Right renal cortex interstitium (tissue), 3 donors: ENCODE measurements at regions not wholly inside any gene's neighbourhood (a gene's known extent, or its start where the extent isn't known, plus 50 kb on each side); places are given as distances from the start of the nearest gene placed in this dataset.

Experiments
- DNase-seq, 3 donors: peaks; one replicate each; pipeline ENCODE4 v3.0.0-alpha.2; 2013; ENCODE audit warnings: low read depth in 3 of 3, low spot score in 2 of 3

GRCh38 chr3:174398761-174399160, 460.4 kb upstream of the NAALADL2 start:
- no peak for DNase-seq

DNA sequence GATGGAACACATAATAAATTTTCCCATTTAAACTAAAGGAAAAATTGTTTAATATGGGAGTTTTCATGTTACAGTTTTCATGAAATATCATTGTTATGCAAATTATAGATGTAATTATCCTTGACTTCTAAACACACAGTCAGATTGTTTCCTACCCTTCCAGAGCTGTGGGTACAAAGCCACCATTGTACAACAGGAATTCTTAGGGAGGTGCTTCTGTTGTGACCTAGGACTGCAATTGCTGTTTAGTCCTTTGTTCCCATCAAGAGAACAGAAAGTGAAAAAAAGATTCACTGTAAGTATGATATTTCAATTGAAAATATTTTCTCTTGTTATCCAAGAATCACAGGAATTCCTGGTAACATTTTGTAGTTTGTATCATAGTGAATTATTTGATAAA, 455.3 kb upstream of the NAALADL2 start:
- no peak for DNase-seq

- no peak for DNase-seq
These were observed 450.8 kb upstream of the NAALADL2 start for GRCh38 chr3:174408310-174408709.

DNA sequence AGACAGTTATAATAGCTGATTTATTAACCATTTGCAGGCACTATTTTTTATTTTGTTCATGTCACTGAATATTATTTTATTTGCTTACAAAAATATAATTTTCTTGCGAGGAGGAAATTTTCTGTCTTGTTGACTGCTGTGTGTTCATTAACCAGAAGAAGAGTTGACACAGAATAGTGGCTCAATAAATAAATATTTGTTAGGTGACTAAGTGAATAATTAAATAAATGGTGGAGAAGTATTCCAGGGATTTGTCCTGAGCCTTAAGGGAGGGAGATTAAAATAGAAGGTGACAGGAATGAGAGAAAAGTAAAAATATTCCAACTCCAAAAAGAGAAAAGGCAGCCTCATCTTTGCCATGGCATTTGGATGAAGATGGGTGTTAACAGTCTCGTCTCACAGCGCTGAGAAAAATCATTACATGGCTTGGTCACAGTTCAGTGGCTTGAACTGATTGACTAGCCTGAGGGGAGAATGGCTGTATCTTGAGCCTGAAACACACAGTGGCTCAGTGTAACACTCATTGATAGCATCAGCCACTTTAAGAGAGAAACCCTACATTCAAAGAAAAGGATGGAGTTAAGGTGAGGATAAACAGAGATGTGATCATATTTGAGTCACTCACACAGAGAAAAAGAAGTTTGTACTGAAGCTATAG, 449.9 kb upstream of the NAALADL2 start:
- DNase-seq: no peak

DNA sequence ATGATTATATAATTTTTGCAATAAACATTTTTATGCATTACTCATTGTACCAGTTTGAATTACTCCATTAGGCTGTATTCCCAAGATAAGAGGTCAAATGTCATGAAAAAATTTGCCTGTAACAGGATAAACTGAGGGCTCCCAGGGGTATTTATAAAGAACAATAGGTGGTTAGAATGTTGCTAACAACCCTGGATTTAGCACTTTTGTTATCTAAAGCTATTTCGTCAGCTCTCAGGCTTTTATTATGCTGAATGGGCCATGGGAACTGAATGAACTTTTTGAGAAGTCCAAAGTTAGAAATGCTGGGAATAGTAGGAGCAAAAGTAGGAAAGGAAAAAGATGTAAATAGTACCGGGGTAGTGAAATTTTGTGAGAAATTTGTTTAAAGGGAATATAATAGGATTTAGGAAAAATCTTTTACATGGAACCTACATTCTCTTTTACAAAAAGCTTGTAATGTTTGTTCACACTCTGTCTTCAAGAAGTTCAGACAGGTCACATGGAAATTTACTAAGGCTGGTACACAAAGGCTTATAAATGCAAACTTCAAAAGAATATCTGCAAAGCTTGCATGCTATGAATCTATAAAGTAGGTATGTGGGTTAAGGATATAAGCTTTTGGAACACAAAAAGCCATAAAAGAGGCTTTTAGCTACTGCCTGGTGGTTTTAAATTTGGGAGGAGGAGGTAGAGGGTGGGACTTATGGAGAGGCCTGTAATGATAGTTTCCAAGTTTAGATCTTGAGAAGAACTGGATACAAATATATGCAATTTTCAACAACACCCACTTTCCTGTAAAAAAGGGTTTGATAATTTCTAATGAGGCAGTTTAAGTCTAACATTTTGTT, 445.8 kb upstream of the NAALADL2 start:
- DNase-seq: no peak

- no peak for DNase-seq
These were observed 444.2 kb upstream of the NAALADL2 start for GRCh38 chr3:174414902-174415301.

DNA sequence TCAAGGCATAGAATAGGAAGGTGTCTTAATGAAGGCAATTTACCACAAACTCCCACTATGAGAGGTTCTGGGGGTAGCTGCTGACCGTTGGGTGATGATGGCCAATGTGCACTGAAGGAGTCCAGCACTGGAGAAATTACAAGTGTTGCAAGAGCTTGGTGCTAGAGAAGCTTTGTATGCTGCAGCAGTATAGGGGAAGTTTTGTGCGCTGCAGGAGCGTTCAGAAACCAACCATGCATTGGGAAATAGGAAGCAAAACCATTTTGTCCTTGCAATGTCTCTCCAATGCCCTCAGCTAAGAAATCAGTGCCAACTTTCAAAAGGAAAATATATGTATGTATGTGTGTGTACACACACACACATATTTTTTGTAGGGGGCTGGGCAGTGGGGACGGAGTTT, 441.6 kb upstream of the NAALADL2 start:
- DNase-seq: no peak

GRCh38 chr3:174419216-174419615, 439.9 kb upstream of the NAALADL2 start:
- no peak for DNase-seq

DNA sequence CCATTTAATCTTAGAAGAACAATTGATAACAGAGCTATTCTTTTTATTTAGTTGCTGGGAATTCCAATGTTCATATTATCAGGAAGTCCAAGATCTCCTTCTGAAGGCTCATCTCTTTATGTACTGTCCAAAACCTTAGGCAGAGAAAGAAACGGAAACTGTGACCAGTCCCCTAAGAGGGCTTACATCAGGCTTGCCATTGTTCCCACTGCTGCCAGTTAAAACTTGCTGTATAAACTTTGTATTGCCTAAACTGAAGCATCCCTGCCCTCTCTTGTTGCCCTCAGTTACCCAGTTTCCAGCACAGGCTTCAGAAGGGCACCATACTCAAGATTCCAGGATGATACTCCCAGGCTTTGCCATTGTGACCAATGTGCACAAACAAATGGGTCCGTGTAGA, 435.2 kb upstream of the NAALADL2 start:
- DNase-seq: no peak

DNA sequence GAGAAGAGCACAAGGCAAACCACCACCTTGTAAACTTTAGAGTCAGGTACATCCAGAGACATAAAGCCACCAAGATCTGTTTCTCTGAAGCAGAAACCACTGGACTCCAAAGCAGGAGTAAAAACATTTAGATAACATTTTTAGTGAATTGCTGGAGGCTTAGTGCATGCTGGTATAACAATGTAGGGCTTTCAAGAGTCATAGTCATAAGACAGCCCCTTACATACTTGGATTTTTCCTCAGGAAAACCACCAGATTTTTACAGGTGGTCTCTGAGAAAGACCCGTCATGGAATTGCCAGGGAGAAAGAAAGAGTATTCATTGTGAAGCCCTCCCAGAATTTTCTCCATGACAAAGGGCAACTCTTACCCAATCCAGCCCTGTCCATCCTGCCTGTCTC, 434.5 kb upstream of the NAALADL2 start:
- no peak for DNase-seq

DNA sequence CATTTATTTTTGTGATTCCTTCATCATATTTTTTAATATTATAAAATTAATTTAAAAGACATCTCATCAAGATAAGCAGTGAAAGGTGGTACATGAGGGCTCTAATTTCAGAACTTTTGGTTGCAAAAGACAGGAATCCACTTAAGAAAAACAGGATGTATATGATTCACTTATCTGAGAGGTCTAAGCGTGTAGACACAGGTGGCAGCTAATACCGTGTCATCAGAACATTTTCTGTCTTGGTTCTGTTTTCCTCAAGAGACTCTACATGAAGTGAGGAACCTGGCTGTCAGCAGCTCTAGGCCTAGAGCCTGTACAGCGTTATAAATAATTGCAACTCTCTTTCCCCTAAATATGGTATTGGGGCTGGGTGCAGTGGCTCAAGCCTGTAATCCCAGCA, 433.7 kb upstream of the NAALADL2 start:
- DNase-seq: no peak

GRCh38 chr3:174430986-174431385, 428.1 kb upstream of the NAALADL2 start:
- no peak for DNase-seq

DNA sequence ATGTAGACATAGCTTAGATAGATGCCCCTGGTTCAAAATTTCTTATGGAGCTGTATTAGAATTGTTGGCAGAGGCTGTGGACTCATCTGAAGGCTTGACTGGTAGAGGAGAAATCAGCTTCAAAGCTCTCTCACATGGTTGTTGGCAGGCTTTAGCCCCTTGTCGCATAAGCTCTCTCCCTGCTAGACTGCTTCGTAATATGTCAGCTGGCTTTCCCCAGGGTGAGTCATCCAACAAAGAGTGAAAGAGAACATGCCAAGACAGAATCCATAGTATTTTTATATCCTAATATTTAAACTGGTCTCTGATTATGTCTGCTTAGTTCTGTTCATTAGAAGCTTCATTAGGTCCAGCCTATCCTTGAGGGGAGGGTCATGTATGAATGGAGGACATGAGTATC, 427.4 kb upstream of the NAALADL2 start:
- no peak for DNase-seq

DNA sequence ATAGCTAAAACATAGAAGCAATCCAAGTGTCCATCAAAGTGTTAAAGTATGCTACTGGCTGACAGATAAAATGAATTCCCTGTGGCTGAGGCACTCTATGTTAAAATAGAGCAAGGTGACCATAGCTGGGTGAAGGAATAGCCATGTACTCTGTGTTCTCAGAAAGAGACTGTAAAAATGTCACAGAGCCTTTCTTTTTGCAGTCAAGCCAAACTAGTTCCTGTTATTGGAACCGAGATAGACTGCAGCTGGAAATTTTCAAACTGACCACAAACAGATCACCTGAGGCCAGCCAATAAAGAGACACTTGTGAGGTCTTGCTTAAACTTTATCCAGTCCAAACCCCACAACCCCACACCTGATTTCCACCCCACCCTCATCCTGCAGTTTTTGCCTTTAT, 422.8 kb upstream of the NAALADL2 start:
- no peak for DNase-seq

DNA sequence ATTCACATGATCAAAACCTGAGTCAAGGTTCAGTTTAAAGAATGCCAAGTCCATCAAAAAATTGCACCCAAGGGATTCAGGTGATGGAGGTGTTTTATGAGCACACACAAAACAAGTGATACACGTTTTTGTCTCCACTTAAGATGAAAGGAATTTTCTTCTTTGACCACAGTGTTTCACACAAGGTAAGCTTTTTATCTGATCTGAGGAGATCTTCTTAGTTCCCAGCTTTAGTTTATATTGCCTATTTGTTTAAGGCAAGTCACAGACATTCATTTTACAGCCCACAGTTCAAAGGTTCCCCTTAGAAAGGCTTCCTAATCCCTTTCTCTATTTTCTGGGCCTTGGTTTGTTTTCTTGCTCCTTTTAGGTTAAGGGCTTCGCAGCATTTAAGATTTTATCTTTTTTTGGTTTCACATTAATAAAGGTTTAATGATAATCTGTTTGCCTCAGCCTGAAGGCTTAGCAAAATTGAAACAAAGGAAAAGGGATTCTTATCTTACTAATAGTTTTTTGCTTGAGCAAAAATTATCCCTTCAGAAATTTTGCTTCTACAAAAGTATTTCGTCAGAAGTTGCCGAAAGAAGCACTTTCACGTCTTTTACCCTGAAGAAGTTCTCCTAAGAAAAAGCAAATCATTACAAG, 420.5 kb upstream of the NAALADL2 start:
- DNase-seq: no peak

DNA sequence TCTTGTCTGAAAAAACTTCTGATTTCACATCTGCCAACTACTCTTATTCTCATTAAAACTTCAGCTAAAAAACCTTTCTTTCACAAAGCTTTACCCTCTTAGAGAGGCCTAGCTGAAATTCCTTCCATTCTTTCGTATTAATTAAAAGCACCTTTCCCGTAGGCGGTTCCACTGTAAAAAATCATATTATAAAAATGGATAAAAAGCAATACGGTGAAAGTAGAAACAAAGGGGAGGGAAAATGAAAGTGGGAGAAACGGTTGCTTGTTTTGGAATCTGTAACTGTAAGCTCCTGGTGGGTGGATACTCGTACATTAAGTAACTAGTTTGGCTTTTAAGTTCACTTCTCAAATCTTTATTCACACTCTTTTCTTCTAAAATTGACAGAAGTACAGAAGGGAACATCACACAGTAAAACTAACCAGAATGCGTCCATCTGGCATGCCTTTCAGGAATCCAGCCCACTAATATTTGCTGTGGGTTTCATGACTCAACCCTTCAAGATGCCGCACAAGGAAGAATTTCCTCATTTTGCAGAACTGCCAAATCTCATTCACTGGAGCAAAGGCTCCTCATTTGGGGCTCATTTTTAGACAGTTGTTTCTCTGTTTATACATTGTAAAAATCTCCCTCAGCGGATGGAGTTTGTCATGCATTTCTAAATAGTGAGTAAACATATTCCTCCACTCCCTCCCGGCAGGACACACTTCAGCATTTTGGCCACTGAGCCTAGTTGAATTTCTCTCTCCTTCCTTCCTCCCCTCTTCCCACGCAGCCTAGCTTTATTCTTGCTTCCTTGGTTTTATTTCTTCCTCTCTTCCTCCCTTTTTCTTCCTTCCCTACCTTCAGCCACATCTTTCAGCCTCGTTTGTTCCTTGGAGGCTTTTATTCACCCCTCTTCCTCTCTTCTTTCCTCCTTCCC, 419.5 kb upstream of the NAALADL2 start:
- peak in 1 of 3 donors; percentile 47 for DNase-seq

GRCh38 chr3:174440253-174440701, 418.9 kb upstream of the NAALADL2 start:
- no peak for DNase-seq

GRCh38 chr3:174440741-174441587, 418.2 kb upstream of the NAALADL2 start:
- peak; percentile 58 to 74 (median 70) for DNase-seq

DNA sequence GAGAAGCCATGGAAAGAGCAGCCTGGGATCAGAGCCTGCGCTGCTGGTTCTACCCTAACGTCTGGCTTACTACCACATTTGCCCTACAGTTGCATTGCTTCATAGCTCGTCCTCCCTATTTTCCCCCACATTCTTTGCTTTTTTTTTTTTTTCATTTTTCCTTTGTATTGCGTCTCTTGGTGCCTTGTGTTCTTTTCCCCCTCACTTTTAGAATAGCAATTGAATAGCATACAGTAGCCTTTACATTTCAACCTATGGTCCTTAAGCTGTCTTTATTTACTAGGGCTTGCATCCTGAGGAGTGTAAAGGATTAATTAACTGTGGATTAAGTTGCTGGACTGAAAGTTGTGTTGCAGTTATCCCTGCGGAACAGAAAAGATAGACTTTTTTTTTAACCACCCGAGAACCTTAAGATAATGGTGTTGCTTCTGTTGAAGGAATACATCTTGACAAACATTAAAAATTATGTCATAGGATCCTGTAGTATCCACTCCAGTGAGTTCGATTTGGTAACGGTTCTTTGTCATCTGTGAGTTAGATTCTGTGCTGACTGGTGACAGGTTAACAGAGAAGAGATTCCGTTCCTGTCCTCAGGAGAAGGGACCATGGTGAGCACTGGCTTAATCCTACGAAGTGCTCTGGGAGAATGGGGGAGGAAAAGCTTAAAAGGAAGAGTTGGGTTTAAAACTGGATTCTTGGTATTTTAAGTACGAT, 417.4 kb upstream of the NAALADL2 start:
- DNase-seq: peak in 1 of 3 donors; percentile 71
